Upper lobe of left lung (tissue), 4 donors: ENCODE measurements at regions not wholly inside any gene's neighbourhood (a gene's known extent, or its start where the extent isn't known, plus 50 kb on each side); places are given as distances from the start of the nearest gene placed in this dataset.

ENCODE experiments used
- EP300 ChIP-seq, 4 donors: sonication (generic); formaldehyde crosslinking; IDR thresholded peaks; one replicate each; pipeline ENCODE4 v1.5.1; 2017; ENCODE audit warnings: antibody characterized with exemption in 4 of 4, control low read depth in 2 of 4
- POLR2A ChIP-seq, 4 donors: fragments of 450-650 bp; IDR thresholded peaks; one replicate each; pipeline ENCODE4 v1.5.1; 2016 to 2017; ENCODE audit warnings: antibody characterized with exemption in 4 of 4, mild to moderate bottlenecking in 2 of 4
- POLR2AphosphoS5 ChIP-seq, 2 donors: sonication (generic); formaldehyde crosslinking; IDR thresholded peaks; one replicate each; pipeline ENCODE4 v1.5.1; 2017; ENCODE audit warnings: antibody characterized with exemption in 2 of 2
- TF ChIP-seq, protein P1 (sequence below), 6 experiments: fragments of 450-650 bp in 4 of 6; fragments of 200-600 bp in 2 of 6; sonication (generic) in 2 of 6; IDR thresholded peaks; one replicate each; pipeline ENCODE4 v1.5.1; 2016 to 2019; ENCODE audit warnings: antibody characterized with exemption in 6 of 6

- TF ChIP-seq, protein P1, sequence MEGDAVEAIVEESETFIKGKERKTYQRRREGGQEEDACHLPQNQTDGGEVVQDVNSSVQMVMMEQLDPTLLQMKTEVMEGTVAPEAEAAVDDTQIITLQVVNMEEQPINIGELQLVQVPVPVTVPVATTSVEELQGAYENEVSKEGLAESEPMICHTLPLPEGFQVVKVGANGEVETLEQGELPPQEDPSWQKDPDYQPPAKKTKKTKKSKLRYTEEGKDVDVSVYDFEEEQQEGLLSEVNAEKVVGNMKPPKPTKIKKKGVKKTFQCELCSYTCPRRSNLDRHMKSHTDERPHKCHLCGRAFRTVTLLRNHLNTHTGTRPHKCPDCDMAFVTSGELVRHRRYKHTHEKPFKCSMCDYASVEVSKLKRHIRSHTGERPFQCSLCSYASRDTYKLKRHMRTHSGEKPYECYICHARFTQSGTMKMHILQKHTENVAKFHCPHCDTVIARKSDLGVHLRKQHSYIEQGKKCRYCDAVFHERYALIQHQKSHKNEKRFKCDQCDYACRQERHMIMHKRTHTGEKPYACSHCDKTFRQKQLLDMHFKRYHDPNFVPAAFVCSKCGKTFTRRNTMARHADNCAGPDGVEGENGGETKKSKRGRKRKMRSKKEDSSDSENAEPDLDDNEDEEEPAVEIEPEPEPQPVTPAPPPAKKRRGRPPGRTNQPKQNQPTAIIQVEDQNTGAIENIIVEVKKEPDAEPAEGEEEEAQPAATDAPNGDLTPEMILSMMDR (IDR thresholded peaks at IDR 0.05): no peak
- no peak for TF ChIP-seq POLR2A (IDR thresholded peaks at IDR 0.05)
- TF ChIP-seq EP300 (IDR thresholded peaks at IDR 0.05): no peak
- no peak for TF ChIP-seq POLR2AphosphoS5 (IDR thresholded peaks at IDR 0.05)
These were observed 84.3 kb upstream of the NEO1 start for GRCh38 chr15:72967811-72968530.
